Neural cell (in vitro differentiated cells): ENCODE measurements at regions not wholly inside any gene's neighbourhood (a gene's known extent, or its start where the extent isn't known, plus 50 kb on each side); places are given as distances from the start of the nearest gene placed in this dataset.

ENCODE experiments used
- EP300 ChIP-seq: fragments of 450-650 bp; conservative IDR thresholded peaks from 2 replicates; pipeline ENCODE4 v1.6.1; 2014; ENCODE audit warnings: antibody characterized with exemption, mild to moderate bottlenecking, moderate library complexity; ENCODE audit not compliant: poor library complexity, severe bottlenecking
- EZH2 ChIP-seq: fragments of 200-600, 300-800 bp; shearing (Covaris generic), sonication (generic); IDR thresholded peaks from 2 replicates; pipeline ENCODE4 v1.6.1; 2014; ENCODE audit warnings: antibody characterized with exemption, low read length, borderline replicate concordance, mild to moderate bottlenecking; ENCODE audit not compliant: insufficient read depth, poor library complexity, severe bottlenecking
- POLR2AphosphoS5 ChIP-seq: IDR thresholded peaks from 2 replicates; pipeline ENCODE4 v1.6.1; 2012
- RAD21 ChIP-seq: fragments of 450-650 bp; conservative IDR thresholded peaks from 2 replicates; pipeline ENCODE4 v1.6.1; 2014; ENCODE audit warnings: antibody characterized with exemption, mild to moderate bottlenecking, moderate library complexity
- REST ChIP-seq: IDR thresholded peaks from 2 replicates; pipeline ENCODE4 v1.6.1; 2012; ENCODE audit warnings: borderline replicate concordance
- TAF1 ChIP-seq: IDR thresholded peaks from 2 replicates; pipeline ENCODE4 v1.6.1; 2012; ENCODE audit warnings: low read depth
- TF ChIP-seq, protein P1 (sequence below): fragments of 450-650 bp; IDR thresholded peaks from 2 replicates; pipeline ENCODE4 v1.5.1; 2014; ENCODE audit warnings: antibody characterized with exemption, mild to moderate bottlenecking, moderate library complexity; ENCODE audit not compliant: poor library complexity, severe bottlenecking

DNA sequence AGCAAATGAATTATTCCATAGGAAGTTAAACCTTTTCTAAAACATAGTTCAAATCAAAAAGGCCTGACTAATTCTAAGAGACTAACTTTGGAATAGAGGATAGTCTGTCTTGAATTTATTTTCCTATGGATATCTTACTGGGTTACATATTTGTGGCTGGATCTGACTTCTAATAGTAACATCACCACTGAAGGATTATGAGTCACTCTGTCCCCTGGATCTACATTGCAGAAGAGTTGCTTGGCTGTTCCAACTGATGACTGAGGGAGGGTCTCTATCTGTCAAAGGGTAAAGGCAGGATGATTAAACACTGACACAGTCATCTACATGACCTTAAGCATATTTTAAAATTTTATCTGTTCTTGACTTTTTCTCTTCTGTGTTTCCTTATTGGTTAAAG is 119.6 kb upstream of the FST start:
- no peak for TF ChIP-seq TAF1
- TF ChIP-seq, protein P1, sequence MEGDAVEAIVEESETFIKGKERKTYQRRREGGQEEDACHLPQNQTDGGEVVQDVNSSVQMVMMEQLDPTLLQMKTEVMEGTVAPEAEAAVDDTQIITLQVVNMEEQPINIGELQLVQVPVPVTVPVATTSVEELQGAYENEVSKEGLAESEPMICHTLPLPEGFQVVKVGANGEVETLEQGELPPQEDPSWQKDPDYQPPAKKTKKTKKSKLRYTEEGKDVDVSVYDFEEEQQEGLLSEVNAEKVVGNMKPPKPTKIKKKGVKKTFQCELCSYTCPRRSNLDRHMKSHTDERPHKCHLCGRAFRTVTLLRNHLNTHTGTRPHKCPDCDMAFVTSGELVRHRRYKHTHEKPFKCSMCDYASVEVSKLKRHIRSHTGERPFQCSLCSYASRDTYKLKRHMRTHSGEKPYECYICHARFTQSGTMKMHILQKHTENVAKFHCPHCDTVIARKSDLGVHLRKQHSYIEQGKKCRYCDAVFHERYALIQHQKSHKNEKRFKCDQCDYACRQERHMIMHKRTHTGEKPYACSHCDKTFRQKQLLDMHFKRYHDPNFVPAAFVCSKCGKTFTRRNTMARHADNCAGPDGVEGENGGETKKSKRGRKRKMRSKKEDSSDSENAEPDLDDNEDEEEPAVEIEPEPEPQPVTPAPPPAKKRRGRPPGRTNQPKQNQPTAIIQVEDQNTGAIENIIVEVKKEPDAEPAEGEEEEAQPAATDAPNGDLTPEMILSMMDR = no peak
- TF ChIP-seq EZH2 = no peak
- no peak for TF ChIP-seq POLR2AphosphoS5
- TF ChIP-seq RAD21 = no peak
- TF ChIP-seq REST = no peak
- TF ChIP-seq EP300 = no peak
